Neutrophil (primary cell): ENCODE measurements at regions not wholly inside any gene's neighbourhood (a gene's known extent, or its start where the extent isn't known, plus 50 kb on each side); places are given as distances from the start of the nearest gene placed in this dataset.

Source experiments
- H3K27ac ChIP-seq: fragments of 200-600 bp; sonication (generic); 2 replicates; pipeline ENCODE4 v1.5.1; 2016; ENCODE audit warnings: mild to moderate bottlenecking, moderate library complexity
- H3K27me3 ChIP-seq: fragments of 200-600 bp; sonication (generic); 2 replicates; pipeline ENCODE4 v1.6.0; 2016; ENCODE audit warnings: mild to moderate bottlenecking
- H3K36me3 ChIP-seq: fragments of 200-600 bp; sonication (generic); 2 replicates; pipeline ENCODE4 v1.5.1; 2017
- H3K4me1 ChIP-seq, 2 experiments: fragments of 200-600 bp in 1 of 2; sonication (generic) in 1 of 2; 1 replicate in 1 of 2; 2 replicates in 1 of 2; pipeline versions ENCODE4 v1.5.1 to v1.6.1; 2013 to 2016; ENCODE audit warnings: low read depth in 1 of 2, low read length in 1 of 2, mild to moderate bottlenecking in 1 of 2, moderate library complexity in 1 of 2; ENCODE audit not compliant: control insufficient read depth in 1 of 2, insufficient read depth in 1 of 2
- H3K4me3 ChIP-seq, 2 experiments: fragments of 200-600 bp in 1 of 2; sonication (generic) in 1 of 2; 1 replicate in 1 of 2; 2 replicates in 1 of 2; pipeline ENCODE4 v1.5.1; 2013 to 2016; ENCODE audit warnings: low read depth in 1 of 2, low read length in 1 of 2, mild to moderate bottlenecking in 1 of 2, moderate library complexity in 1 of 2
- H3K9me3 ChIP-seq: fragments of 200-600 bp; sonication (generic); 2 replicates; pipeline ENCODE4 v1.5.1; 2016
- CTCF ChIP-seq: fragments of 200-600 bp; sonication (generic); IDR thresholded peaks from 2 replicates; pipeline ENCODE4 v1.5.1; 2016; ENCODE audit warnings: antibody characterized with exemption

GRCh38 chr3:18591120-18591519 is 166.0 kb upstream of the SATB1 start:
- no peak overlapping the region for H3K4me3 ChIP-seq
- no peak for TF ChIP-seq CTCF
- peaks cover 3 to 14% of the 10 kb centered on the region in 2 experiments for H3K4me1 ChIP-seq
- no peaks in the 10 kb centered on the region for H3K36me3 ChIP-seq
- no peaks in the 10 kb centered on the region for H3K9me3 ChIP-seq
- no peaks in the 10 kb centered on the region for H3K27me3 ChIP-seq
- H3K27ac ChIP-seq = no peak overlapping the region

- no peaks in the 10 kb centered on the region for H3K9me3 ChIP-seq
- no peaks in the 10 kb centered on the region for H3K27me3 ChIP-seq
- no peaks in the 10 kb centered on the region for H3K36me3 ChIP-seq
- no peak for TF ChIP-seq CTCF
- no peak overlapping the region for H3K4me3 ChIP-seq
- no peak overlapping the region for H3K27ac ChIP-seq
- no peaks in the 10 kb centered on the region for H3K4me1 ChIP-seq
Measured at GRCh38 chr3:18586076-18586475, 160.9 kb upstream of the SATB1 start.

GRCh38 chr3:18585004-18585968 is 160.1 kb upstream of the SATB1 start:
- H3K4me1 ChIP-seq = peaks cover 0 to 3% of the 10 kb centered on the region in 2 experiments
- no peak overlapping the region for H3K4me3 ChIP-seq
- H3K27ac ChIP-seq = no peak overlapping the region
- TF ChIP-seq CTCF = no peak
- H3K36me3 ChIP-seq = no peaks in the 10 kb centered on the region
- no peaks in the 10 kb centered on the region for H3K9me3 ChIP-seq
- no peaks in the 10 kb centered on the region for H3K27me3 ChIP-seq

- TF ChIP-seq CTCF = no peak
- H3K27ac ChIP-seq = no peak overlapping the region
- peaks cover 6 to 13% of the 10 kb centered on the region in 2 experiments for H3K4me1 ChIP-seq
- H3K36me3 ChIP-seq = no peaks in the 10 kb centered on the region
- no peak overlapping the region for H3K4me3 ChIP-seq
- no peaks in the 10 kb centered on the region for H3K27me3 ChIP-seq
- H3K9me3 ChIP-seq = no peaks in the 10 kb centered on the region
Measured at GRCh38 chr3:18580268-18580667, 155.1 kb upstream of the SATB1 start.

- H3K9me3 ChIP-seq = no peaks in the 10 kb centered on the region
- H3K27ac ChIP-seq = no peak overlapping the region
- H3K4me1 ChIP-seq = peaks cover 6 to 13% of the 10 kb centered on the region in 2 experiments
- H3K36me3 ChIP-seq = no peaks in the 10 kb centered on the region
- H3K27me3 ChIP-seq = no peaks in the 10 kb centered on the region
- no peak for TF ChIP-seq CTCF
- H3K4me3 ChIP-seq = no peak overlapping the region
Measured at GRCh38 chr3:18579661-18580060, 154.5 kb upstream of the SATB1 start.
